Mucosa of descending colon (tissue), 3 donors: ENCODE measurements at regions not wholly inside any gene's neighbourhood (a gene's known extent, or its start where the extent isn't known, plus 50 kb on each side); places are given as distances from the start of the nearest gene placed in this dataset.

Experiments used
- ATAC-seq: fragments of 200-7000 bp; cut with Tn5 transposase; one replicate; pipeline ENCODE4 v1.9.1; 2020; ENCODE audit warnings: mild to moderate bottlenecking, moderate library complexity
- DNase-seq, 3 donors: peaks; one replicate each; pipeline ENCODE4 v3.0.0-alpha.2; 2020
- H3K36me3 ChIP-seq: fragments of 200-600 bp; one replicate; pipeline ENCODE4 v1.8.0; 2021; ENCODE audit warnings: low read depth, mild to moderate bottlenecking
- H3K4me1 ChIP-seq: fragments of 200-600 bp; one replicate; pipeline ENCODE4 v1.8.0; 2021; ENCODE audit warnings: low read depth, mild to moderate bottlenecking
- H3K4me3 ChIP-seq: fragments of 200-600 bp; one replicate; pipeline ENCODE4 v1.8.0; 2021; ENCODE audit warnings: mild to moderate bottlenecking
- H3K9me3 ChIP-seq: fragments of 200-600 bp; one replicate; pipeline ENCODE4 v1.8.0; 2021; ENCODE audit warnings: mild to moderate bottlenecking
- intact Hi-C, 2 donors: fragments of 100-400 bp; cut with DNase I in 1 of 2; cut with micrococcal nuclease in 1 of 2; formaldehyde crosslinking; loops; one replicate each; pipeline versions ENCODE4 v1.11.0 to v1.11.1; 2022; cut with DNase I, micrococcal nuclease
- TF ChIP-seq, protein P1 (sequence below): fragments of 200-600 bp; IDR thresholded peaks from one replicate; pipeline ENCODE4 v1.8.0; 2022; ENCODE audit warnings: antibody characterized with exemption, mild to moderate bottlenecking
- donor health status: DM: no; HTN: no; CAD: no; lungs with moderate emphysema.
- donor health status: DM: no; HTN: no; CAD: no.
- donor health status: DM: no; HTN: yes; CAD: no.

DNA sequence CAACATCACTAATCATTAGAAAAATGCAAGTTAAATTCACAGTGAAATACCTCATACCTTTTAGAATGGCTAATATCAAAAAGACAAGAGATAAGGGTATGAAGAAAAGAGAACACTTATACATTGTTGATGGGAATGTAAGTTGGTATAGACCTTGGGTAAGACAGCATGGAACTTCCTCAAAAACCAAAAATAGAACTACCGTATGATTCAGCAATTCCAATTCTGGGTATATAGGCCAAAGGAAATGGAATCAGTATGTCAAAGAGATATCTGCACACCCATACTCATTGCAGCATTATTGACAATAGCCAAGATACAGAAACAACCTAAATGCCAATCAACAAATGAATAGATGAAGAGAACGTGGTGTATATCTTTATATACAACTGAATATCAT, 166.8 kb upstream of the LRRN1 start:
- no peaks in the 10 kb centered on the region for H3K4me1 ChIP-seq
- H3K4me3 ChIP-seq = no peak overlapping the region
- no peaks in the 10 kb centered on the region for H3K9me3 ChIP-seq
- TF ChIP-seq, protein P1, sequence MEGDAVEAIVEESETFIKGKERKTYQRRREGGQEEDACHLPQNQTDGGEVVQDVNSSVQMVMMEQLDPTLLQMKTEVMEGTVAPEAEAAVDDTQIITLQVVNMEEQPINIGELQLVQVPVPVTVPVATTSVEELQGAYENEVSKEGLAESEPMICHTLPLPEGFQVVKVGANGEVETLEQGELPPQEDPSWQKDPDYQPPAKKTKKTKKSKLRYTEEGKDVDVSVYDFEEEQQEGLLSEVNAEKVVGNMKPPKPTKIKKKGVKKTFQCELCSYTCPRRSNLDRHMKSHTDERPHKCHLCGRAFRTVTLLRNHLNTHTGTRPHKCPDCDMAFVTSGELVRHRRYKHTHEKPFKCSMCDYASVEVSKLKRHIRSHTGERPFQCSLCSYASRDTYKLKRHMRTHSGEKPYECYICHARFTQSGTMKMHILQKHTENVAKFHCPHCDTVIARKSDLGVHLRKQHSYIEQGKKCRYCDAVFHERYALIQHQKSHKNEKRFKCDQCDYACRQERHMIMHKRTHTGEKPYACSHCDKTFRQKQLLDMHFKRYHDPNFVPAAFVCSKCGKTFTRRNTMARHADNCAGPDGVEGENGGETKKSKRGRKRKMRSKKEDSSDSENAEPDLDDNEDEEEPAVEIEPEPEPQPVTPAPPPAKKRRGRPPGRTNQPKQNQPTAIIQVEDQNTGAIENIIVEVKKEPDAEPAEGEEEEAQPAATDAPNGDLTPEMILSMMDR = no peak
- H3K36me3 ChIP-seq = no peaks in the 10 kb centered on the region
- ATAC-seq (no peak), DNase-seq (no peak)
- intact Hi-C loops = no loop called here

DNA sequence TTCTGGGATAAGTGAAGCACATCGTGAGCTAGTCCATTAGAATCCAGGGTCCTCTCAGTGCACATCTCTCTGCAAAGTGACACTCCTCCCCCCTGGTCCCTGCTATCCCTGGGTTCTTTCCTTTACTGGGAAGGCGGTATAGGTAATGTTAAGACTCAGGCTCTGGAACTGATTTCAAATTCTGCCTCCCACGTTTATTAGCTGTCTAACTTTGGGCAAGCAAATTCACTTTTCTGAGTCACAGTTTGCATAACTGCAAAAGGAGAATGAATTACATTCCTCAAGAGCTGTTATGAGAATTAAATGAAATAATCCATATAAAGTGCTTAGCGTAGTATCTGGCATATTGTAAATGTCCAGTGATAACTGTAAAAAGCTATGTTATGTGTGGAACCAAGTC, 168.1 kb upstream of the LRRN1 start:
- Histone ChIP-seq H3K9me3 (no peaks in the 10 kb centered on the region), H3K4me3 (no peak overlapping the region), H3K4me1 (no peaks in the 10 kb centered on the region), H3K36me3 (no peaks in the 10 kb centered on the region)
- no peak for ATAC-seq
- TF ChIP-seq, protein P1 = no peak
- no peak for DNase-seq
- intact Hi-C loops = no loop called here

DNA sequence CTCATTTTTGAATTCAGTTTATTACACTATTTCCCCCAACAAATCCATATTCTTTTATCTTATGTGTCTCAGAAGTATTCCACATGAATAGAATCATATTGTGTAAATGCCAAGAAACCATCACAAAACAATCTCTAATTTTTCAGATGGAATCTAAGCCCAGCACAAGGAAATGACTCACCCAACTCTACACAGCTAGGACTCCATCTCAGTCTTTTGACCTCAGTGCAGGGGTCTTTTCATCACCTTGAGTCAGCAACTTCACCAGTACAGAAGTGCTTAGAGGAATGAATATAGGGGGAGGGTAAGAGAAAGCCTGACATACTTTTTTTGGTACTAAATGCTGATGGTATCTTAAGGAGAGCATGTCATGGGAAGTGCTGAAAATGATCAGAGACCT, 169.3 kb upstream of the LRRN1 start:
- Histone ChIP-seq H3K4me3 (no peak overlapping the region), H3K36me3 (no peaks in the 10 kb centered on the region), H3K4me1 (no peaks in the 10 kb centered on the region), H3K9me3 (no peaks in the 10 kb centered on the region)
- intact Hi-C loops = no loop called here
- DNase-seq (no peak), ATAC-seq (no peak)
- TF ChIP-seq, protein P1 = no peak

DNA sequence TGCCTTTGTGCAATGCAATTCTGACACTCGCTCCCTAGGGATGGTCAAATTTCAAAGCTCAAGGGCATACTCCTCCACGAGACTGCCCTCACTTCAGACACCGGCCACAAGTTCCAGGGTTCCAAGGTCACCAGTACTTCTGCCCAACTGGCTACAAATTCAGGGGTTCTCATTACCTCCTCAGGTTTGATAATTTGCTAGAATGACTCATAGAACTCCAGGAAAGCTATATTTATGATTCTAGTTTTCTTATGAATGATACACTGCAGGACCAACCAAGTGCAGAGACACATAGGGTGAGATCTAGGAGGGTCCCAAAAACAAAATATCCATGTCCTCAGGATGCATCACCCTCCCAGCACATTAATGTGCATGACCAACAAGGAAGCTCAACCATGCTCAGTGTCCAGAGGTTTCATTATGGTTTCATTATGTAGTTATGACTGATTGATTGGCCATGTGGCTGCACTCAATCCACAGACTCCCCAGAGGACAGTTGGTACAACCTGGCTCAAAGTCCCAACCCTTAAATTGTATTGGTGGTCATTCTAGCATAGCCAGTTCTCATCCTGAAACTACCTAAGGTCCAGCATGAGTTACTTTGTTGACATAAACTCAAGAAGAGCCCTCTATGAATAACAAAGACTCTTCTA, 170.4 kb upstream of the LRRN1 start:
- H3K4me1 ChIP-seq = no peaks in the 10 kb centered on the region
- intact Hi-C loops = no loop called here
- no peaks in the 10 kb centered on the region for H3K9me3 ChIP-seq
- H3K36me3 ChIP-seq = no peaks in the 10 kb centered on the region
- TF ChIP-seq, protein P1 = no peak
- H3K4me3 ChIP-seq = no peak overlapping the region
- DNase-seq = no peak
- ATAC-seq = no peak

DNA sequence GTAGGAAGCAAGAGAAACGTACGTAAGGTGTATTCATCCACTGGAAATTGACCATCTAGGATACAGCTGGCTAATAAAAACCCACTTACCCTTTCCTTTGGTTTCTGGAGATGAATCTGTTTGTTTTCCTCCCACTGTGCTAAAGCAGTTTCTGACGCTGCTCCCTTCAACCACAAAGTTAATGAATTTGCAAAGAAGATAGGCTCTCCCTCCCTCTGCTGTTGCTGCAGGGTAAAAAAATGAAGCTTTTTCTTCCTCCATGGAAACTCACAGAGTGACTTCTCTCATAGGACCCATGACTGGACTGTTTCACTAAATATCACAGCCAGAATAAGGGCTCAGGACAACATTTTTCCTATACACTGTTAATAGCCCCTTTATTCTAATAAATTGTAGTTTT, 172.1 kb upstream of the LRRN1 start:
- Histone ChIP-seq H3K36me3 (no peaks in the 10 kb centered on the region), H3K9me3 (no peaks in the 10 kb centered on the region), H3K4me1 (no peaks in the 10 kb centered on the region), H3K4me3 (no peak overlapping the region)
- intact Hi-C loops = no loop called here
- TF ChIP-seq, protein P1 = no peak
- ATAC-seq (no peak), DNase-seq (no peak)
